ENCODE measurements at regions not wholly inside any gene's neighbourhood (a gene's known extent, or its start where the extent isn't known, plus 50 kb on each side); places are given as distances from the start of the nearest gene placed in this dataset.

- Histone ChIP-seq H2BK12ac (ENCODE audit: low read depth, low read length) (no peak overlapping the region), H3K9ac (replicated peaks in 1 of 4; ENCODE audit: extremely low read depth in 1 of 4, low read depth in 3 of 4, low read length in 3 of 4) (no peak overlapping the region), H3K4me1 (replicated peaks in 1 of 4; ENCODE audit: control insufficient read depth in 3 of 4, insufficient read depth in 4 of 4, low read length in 3 of 4) (no peaks in the 10 kb centered on the region), H2BK5ac (ENCODE audit: low read depth, low read length) (no peak overlapping the region), H3K4ac (replicated peaks; ENCODE audit: insufficient read length, low read depth, low read length) (no peak overlapping the region), H4K20me1 (replicated peaks in 1 of 2; ENCODE audit: control insufficient read depth in 1 of 2, insufficient read depth in 2 of 2, low read length in 2 of 2) (no peaks in the 10 kb centered on the region), H4K5ac (ENCODE audit: insufficient read length, low read depth, low read length) (no peak overlapping the region), H3K27me3 (replicated peaks in 1 of 4; ENCODE audit: control insufficient read depth in 3 of 4, extremely low read depth in 1 of 4, insufficient read depth in 3 of 4, low read length in 3 of 4) (no peaks in the 10 kb centered on the region), H3K79me2 (ENCODE audit: control insufficient read depth in 1 of 2, insufficient read depth in 2 of 2, low read length in 2 of 2) (no peaks in the 10 kb centered on the region), H3K4me2 (ENCODE audit: insufficient read depth in 1 of 2, low read depth in 2 of 2, low read length in 2 of 2) (no peak overlapping the region), H4K8ac (ENCODE audit: extremely low read depth, insufficient read depth, low read length) (no peak overlapping the region), H2BK120ac (replicated peaks; ENCODE audit: low read depth, low read length) (no peak overlapping the region), H3K4me3 (ENCODE audit: extremely low read depth in 1 of 4, insufficient read depth in 2 of 4, low read depth in 3 of 4, low read length in 4 of 4) (no peak overlapping the region), H2BK15ac (ENCODE audit: low read length) (no peak overlapping the region), H3K9me3 (ENCODE audit: insufficient read depth in 2 of 2, low read depth in 1 of 2, low read length in 1 of 2) (no peaks in the 10 kb centered on the region), H3K56ac (replicated peaks; ENCODE audit: insufficient read length, low read depth, low read length) (no peak overlapping the region), H2BK20ac (ENCODE audit: low read length) (no peak overlapping the region), H3K23ac (ENCODE audit: insufficient read length) (no peak overlapping the region), H3K23me2 (ENCODE audit: low read depth, low read length) (no peaks in the 10 kb centered on the region), H2AK5ac (ENCODE audit: low read depth, low read length) (no peak overlapping the region), H3K27ac (ENCODE audit: low read depth, low read length) (no peak overlapping the region), H2AFZ (ENCODE audit: low read length) (no peak overlapping the region), H4K91ac (replicated peaks; ENCODE audit: insufficient read length, low read length) (no peak overlapping the region), H3K36me3 (ENCODE audit: control insufficient read depth in 2 of 4, insufficient read depth in 4 of 4, low read length in 3 of 4) (no peaks in the 10 kb centered on the region), H3K18ac (ENCODE audit: extremely low read depth, low read length) (no peak overlapping the region), H3K14ac (ENCODE audit: insufficient read length) (no peak overlapping the region), H3K79me1 (ENCODE audit: low read depth, low read length) (no peaks in the 10 kb centered on the region)
- CTCF ChIA-PET (ENCODE audit: partially characterized antibody), result interaction anchor here (1.5 kb wide), 1 partner anchor 117 kb away, joined by 4 read pairs; no protein-coding TSS in a partner anchor
- FAIRE-seq (no peak), DNase-seq (ENCODE audit: low read depth in 1 of 2, low spot score in 2 of 2) (no peak)
- WGBS, 2 experiments (ENCODE audit: extremely low coverage in 1 of 2, insufficient coverage in 1 of 2, insufficient read length in 1 of 2, insufficient replicate concordance in 2 of 2, low coverage in 1 of 2, low lambda C conversion rate in 2 of 2, missing lambda C conversion rate in 1 of 2), result 81% methylated on average over 6 of the region's 6 CpGs; no CpG with 5 or more reads in 1 of the 2 experiments
- POLR2A ChIA-PET (ENCODE audit: partially characterized antibody), result no interaction called here
- no peak for TF ChIP-seq CTCF (IDR thresholded peaks at IDR 0.05; ENCODE audit: control extremely low read depth in 1 of 3, insufficient read depth in 1 of 3, low read depth in 1 of 3, low read length in 3 of 3)
Measured at GRCh38 chr13:96934889-96935489, 59.3 kb downstream of the OXGR1 start.
